DND-41 (cell line): ENCODE measurements at regions not wholly inside any gene's neighbourhood (a gene's known extent, or its start where the extent isn't known, plus 50 kb on each side); places are given as distances from the start of the nearest gene placed in this dataset.

Experiments
- CTCF ChIP-seq: IDR thresholded peaks from 2 replicates; pipeline ENCODE4 v1.5.1; 2012; ENCODE audit warnings: borderline replicate concordance, low read length, moderate library complexity, mild to moderate bottlenecking; ENCODE audit not compliant: poor library complexity, severe bottlenecking; ENCODE audit errors: extremely low read depth
- EZH2 ChIP-seq: IDR thresholded peaks from 3 replicates; pipeline ENCODE4 v1.6.1; 2012; ENCODE audit warnings: borderline replicate concordance, low read depth, mild to moderate bottlenecking, moderate library complexity, low read length, inconsistent platforms; ENCODE audit not compliant: severe bottlenecking

GRCh38 chr13:80881034-80881433, 540.1 kb upstream of the SPRY2 start:
- TF ChIP-seq CTCF: no peak
- TF ChIP-seq EZH2: no peak
